Thyroid gland (tissue), 4 donors: ENCODE measurements at regions not wholly inside any gene's neighbourhood (a gene's known extent, or its start where the extent isn't known, plus 50 kb on each side); places are given as distances from the start of the nearest gene placed in this dataset.

Experiments used
- DNase-seq, 2 donors: peaks; one replicate each; pipeline ENCODE4 v3.0.0-alpha.2; 2019
- H3K27ac ChIP-seq, 3 donors: fragments of 200-600 bp; sonication (generic); 1 replicate in 2 of 3; 2 replicates in 1 of 3; pipeline ENCODE4 v1.5.1; 2016 to 2019; ENCODE audit warnings: mild to moderate bottlenecking in 1 of 3, moderate library complexity in 1 of 3
- H3K27me3 ChIP-seq: fragments of 200-600 bp; sonication (generic); one replicate; pipeline ENCODE4 v1.5.1; 2019
- H3K36me3 ChIP-seq, 2 donors: fragments of 200-600 bp; sonication (generic); one replicate each; pipeline ENCODE4 v1.5.1; 2016 to 2019
- H3K4me1 ChIP-seq, 2 donors: fragments of 200-600 bp; sonication (generic); one replicate each; pipeline ENCODE4 v1.5.1; 2017 to 2019
- H3K4me3 ChIP-seq, 3 donors: fragments of 200-600 bp; sonication (generic); replicated peaks in 1 of 3; 1 replicate in 2 of 3; 2 replicates in 1 of 3; pipeline ENCODE4 v1.5.1; 2016; ENCODE audit warnings: mild to moderate bottlenecking in 1 of 3
- H3K9me3 ChIP-seq: fragments of 200-600 bp; sonication (generic); one replicate; pipeline ENCODE4 v1.5.1; 2017
- CTCF ChIP-seq, 6 experiments: fragments of 200-600 bp in 3 of 6; fragments of 450-650 bp in 3 of 6; sonication (generic) in 3 of 6; IDR thresholded peaks; one replicate each; pipeline ENCODE4 v1.5.1; 2016 to 2019; ENCODE audit warnings: antibody characterized with exemption in 6 of 6, mild to moderate bottlenecking in 2 of 6, inconsistent platforms in 1 of 6, moderate library complexity in 1 of 6
- POLR2A ChIP-seq, 2 donors: fragments of 450-650 bp; IDR thresholded peaks; one replicate each; pipeline ENCODE4 v1.6.1; 2017; ENCODE audit warnings: antibody characterized with exemption in 2 of 2, mild to moderate bottlenecking in 2 of 2, moderate library complexity in 1 of 2
- WGBS, 2 donors: methylation state at CpG; one replicate each; pipeline ENCODE4 v1.1.5; 2017; 5-methylcytosine and 5-hydroxymethylcytosine counted together
- intact Hi-C: fragments of 100-400 bp; cut with DNase I; formaldehyde crosslinking; loops from one replicate; pipeline ENCODE4 v1.15.1; 2023

DNA sequence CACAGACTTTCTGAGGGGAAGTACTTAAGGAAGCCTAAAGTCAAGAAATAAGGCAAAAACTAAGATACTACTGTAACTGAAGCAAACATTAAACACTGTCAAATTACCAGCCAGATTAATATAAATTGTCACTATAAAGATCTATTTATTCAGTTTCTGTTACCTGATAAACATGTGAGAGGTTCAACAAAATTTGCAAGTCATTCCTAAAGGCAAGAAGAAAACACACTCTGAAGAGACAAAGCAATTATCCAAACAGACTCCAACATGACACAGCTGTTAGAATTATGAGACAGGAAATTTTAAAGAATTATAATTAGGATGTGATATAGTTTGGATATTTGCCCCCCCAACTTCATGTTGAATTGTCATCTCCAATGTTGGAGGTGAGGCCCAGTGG, 140.4 kb upstream of the COL3A1 start:
- H3K27ac ChIP-seq = no peak overlapping the region
- H3K36me3 ChIP-seq = no peaks in the 10 kb centered on the region
- H3K9me3 ChIP-seq = no peaks in the 10 kb centered on the region
- no peak overlapping the region for H3K4me3 ChIP-seq
- H3K27me3 ChIP-seq = no peaks in the 10 kb centered on the region
- intact Hi-C loops = no loop called here
- DNase-seq = no peak
- no peak for TF ChIP-seq POLR2A (IDR thresholded peaks at IDR 0.05)
- H3K4me1 ChIP-seq = no peaks in the 10 kb centered on the region

DNA sequence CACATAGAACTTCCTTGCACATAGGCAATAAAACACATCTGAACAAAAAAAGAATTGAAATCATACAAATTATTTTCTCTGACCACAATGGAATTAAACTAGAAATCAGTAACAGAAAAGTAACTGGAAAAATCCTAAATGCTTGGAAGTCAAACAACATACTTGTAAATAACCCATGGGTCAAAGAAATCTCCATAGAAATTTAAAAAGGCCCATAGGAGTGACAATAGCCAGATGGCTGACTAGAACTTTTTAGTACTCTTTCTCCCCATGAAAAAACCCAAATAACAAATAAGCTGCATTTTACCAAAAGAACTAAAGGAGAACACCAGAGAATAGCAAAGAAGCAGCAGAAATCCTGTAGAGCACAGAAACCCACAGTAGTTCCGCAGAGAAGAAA, 139.2 kb upstream of the COL3A1 start:
- H3K36me3 ChIP-seq = no peaks in the 10 kb centered on the region
- no peak for TF ChIP-seq POLR2A (IDR thresholded peaks at IDR 0.05)
- TF ChIP-seq CTCF (IDR thresholded peaks at IDR 0.05) = no peak
- 41 to 54% methylated on average over 1 of the region's 1 CpG for WGBS, 2 donors
- intact Hi-C loops = no loop called here
- no peaks in the 10 kb centered on the region for H3K9me3 ChIP-seq
- no peaks in the 10 kb centered on the region for H3K4me1 ChIP-seq
- no peak overlapping the region for H3K4me3 ChIP-seq
- no peak overlapping the region for H3K27ac ChIP-seq
- no peaks in the 10 kb centered on the region for H3K27me3 ChIP-seq
- no peak for DNase-seq

DNA sequence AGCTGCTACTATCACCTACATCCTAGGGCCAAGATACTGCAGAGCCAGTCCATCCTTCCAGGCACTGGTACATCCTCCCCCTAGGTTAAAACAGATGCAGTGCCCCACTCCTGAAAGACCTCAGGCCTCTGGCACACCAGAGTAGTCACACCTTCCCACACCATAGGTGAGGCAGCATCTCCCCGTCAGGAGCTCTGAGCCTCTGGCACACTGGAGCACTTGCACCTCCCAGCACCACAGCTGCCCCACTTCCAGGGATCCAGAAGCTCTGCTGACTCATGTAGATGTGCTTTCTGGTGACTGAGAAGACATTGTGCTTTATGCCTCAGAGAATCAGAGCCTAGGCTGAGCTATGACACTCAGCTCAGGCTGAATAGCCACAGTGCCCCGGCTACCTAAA, 138.4 kb upstream of the COL3A1 start:
- Histone ChIP-seq H3K27ac (no peak overlapping the region), H3K36me3 (no peaks in the 10 kb centered on the region), H3K9me3 (no peaks in the 10 kb centered on the region), H3K27me3 (no peaks in the 10 kb centered on the region), H3K4me1 (no peaks in the 10 kb centered on the region), H3K4me3 (no peak overlapping the region)
- intact Hi-C loops = no loop called here
- WGBS, 2 donors = 88 to 100% methylated on average over 2 of the region's 2 CpGs
- DNase-seq = no peak
- TF ChIP-seq CTCF (IDR thresholded peaks at IDR 0.05) (no peak), POLR2A (IDR thresholded peaks at IDR 0.05) (no peak)

GRCh38 chr2:188845692-188846091, 128.5 kb upstream of the COL3A1 start:
- Histone ChIP-seq H3K9me3 (no peaks in the 10 kb centered on the region), H3K27me3 (no peaks in the 10 kb centered on the region), H3K27ac (no peak overlapping the region), H3K4me1 (no peaks in the 10 kb centered on the region), H3K4me3 (no peak overlapping the region), H3K36me3 (no peaks in the 10 kb centered on the region)
- TF ChIP-seq POLR2A (IDR thresholded peaks at IDR 0.05) = no peak
- no peak for TF ChIP-seq CTCF (IDR thresholded peaks at IDR 0.05)
- intact Hi-C loops = no loop called here
- no peak for DNase-seq

DNA sequence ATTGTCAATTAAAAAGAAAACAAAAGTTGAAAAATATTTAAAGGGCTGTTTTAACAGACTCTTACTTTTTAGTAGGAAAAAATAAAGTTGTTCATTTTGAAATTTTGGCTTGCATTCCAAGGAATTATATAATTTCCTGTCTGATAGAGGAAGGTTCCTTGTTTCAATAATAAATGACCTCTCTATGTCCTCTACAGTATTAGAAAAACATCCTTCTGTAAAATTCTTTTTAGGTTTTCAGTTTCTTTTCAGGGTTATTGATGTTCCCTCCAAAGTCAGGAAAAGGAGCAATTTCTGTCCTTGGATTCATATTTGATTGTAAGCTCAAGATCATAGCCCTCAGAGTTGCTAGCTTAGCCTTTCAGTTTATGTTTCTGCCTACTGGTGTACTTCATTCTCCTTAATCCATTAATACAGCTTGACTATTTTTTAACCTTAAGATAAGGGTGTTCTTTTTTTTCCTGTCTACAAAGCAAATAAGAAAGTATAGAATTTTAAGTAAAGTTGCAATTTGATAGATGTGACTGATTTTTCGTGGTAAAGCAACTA, 125.2 kb upstream of the COL3A1 start:
- H3K27me3 ChIP-seq = no peaks in the 10 kb centered on the region
- no peaks in the 10 kb centered on the region for H3K4me1 ChIP-seq
- no peak for DNase-seq
- no peak overlapping the region for H3K4me3 ChIP-seq
- intact Hi-C loops = no loop called here
- no peak overlapping the region for H3K27ac ChIP-seq
- no peaks in the 10 kb centered on the region for H3K36me3 ChIP-seq
- TF ChIP-seq POLR2A (IDR thresholded peaks at IDR 0.05) (no peak), CTCF (IDR thresholded peaks at IDR 0.05) (no peak)
- 42 to 43% methylated on average over 1 of the region's 1 CpG for WGBS, 2 donors
- H3K9me3 ChIP-seq = no peaks in the 10 kb centered on the region

DNA sequence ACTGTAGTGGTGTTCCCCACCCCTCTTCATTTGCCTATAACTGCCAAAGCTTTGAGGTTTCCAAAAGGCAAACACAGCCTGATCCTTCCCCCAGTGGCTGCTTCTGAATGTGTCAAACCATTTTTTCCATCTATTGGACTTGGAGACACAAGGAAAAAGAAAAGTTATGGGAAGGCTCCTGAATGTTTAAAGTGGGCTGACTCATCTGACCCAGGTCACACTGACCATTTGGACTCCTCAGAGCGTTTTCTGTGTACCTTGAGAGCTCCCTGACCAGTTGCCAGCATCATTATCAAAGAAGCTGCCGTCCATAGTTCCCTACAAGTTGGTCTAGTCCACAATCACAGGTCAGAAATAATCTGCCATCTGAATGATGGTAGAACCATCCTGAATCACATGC, 123.4 kb upstream of the COL3A1 start:
- intact Hi-C loops = no loop called here
- no peaks in the 10 kb centered on the region for H3K27me3 ChIP-seq
- no peak for DNase-seq
- no peaks in the 10 kb centered on the region for H3K9me3 ChIP-seq
- H3K4me3 ChIP-seq = no peak overlapping the region
- H3K27ac ChIP-seq = no peak overlapping the region
- TF ChIP-seq CTCF (IDR thresholded peaks at IDR 0.05) (no peak), POLR2A (IDR thresholded peaks at IDR 0.05) (no peak)
- H3K4me1 ChIP-seq = no peaks in the 10 kb centered on the region
- 77 to 89% methylated on average over 2 of the region's 2 CpGs for WGBS, 2 donors
- no peaks in the 10 kb centered on the region for H3K36me3 ChIP-seq
